PC-9 (cell line): ENCODE measurements at regions not wholly inside any gene's neighbourhood (a gene's known extent, or its start where the extent isn't known, plus 50 kb on each side); places are given as distances from the start of the nearest gene placed in this dataset.

Experiments used
- BruUV-seq: library from RNA; stranded (reverse); fragments of 400-500 nt; replicated peaks from 2 replicates; lab custom pipeline; 2021; lab: Mats Ljungman, UMichigan
- CTCF ChIA-PET: fragments of 300-600 bp; sonication (Branson Sonifier 250); formaldehyde crosslinking; loops from one replicate; lab custom pipeline; 2022; ENCODE audit warnings: antibody characterized with exemption; lab: Charles Lee
- POLR2A ChIA-PET: fragments of 300-600 bp; sonication (Branson Sonifier 250); formaldehyde crosslinking; loops from one replicate; lab custom pipeline; 2022; ENCODE audit warnings: antibody characterized with exemption; ENCODE audit not compliant: unreplicated experiment; lab: Charles Lee
- DNase-seq, 2 experiments: peaks; one replicate each; pipeline versions ENCODE4 v3.0.0 to v3.0.0-alpha.2; 2015 to 2022; ENCODE audit warnings: mixed read lengths in 1 of 2
- H2AFZ ChIP-seq: fragments of 200-600 bp; sonication (generic); 2 replicates; pipeline ENCODE4 v1.8.1; 2017; ENCODE audit warnings: antibody characterized with exemption
- H3F3A ChIP-seq: fragments of 200-600 bp; sonication (generic); 2 replicates; pipeline ENCODE4 v1.8.1; 2017; ENCODE audit warnings: antibody characterized with exemption, mild to moderate bottlenecking, low read depth; ENCODE audit not compliant: insufficient read depth
- H3K27ac ChIP-seq: fragments of 200-600 bp; sonication (generic); 2 replicates; pipeline ENCODE4 v1.6.1; 2016; ENCODE audit warnings: mixed run types
- H3K27me3 ChIP-seq: fragments of 200-600 bp; sonication (generic); 2 replicates; pipeline ENCODE4 v1.6.1; 2016; ENCODE audit warnings: low read depth, mixed run types; ENCODE audit not compliant: insufficient read depth
- H3K36me3 ChIP-seq: fragments of 200-600 bp; sonication (generic); 2 replicates; pipeline ENCODE4 v1.6.1; 2016; ENCODE audit warnings: low read depth, mixed run types
- H3K4me1 ChIP-seq: fragments of 200-600 bp; sonication (generic); replicated peaks from 2 replicates; pipeline ENCODE4 v1.6.1; 2016; ENCODE audit warnings: mixed run types; ENCODE audit not compliant: insufficient read depth
- H3K4me2 ChIP-seq: fragments of 200-600 bp; sonication (generic); 2 replicates; pipeline ENCODE4 v1.6.1; 2017; ENCODE audit warnings: mixed run types
- H3K4me3 ChIP-seq: fragments of 200-600 bp; sonication (generic); 2 replicates; pipeline ENCODE4 v1.6.1; 2016; ENCODE audit warnings: mixed run types
- H3K79me2 ChIP-seq: fragments of 200-600 bp; sonication (generic); 2 replicates; pipeline ENCODE4 v1.6.1; 2017; ENCODE audit warnings: low read depth, mixed run types
- H3K9me2 ChIP-seq: fragments of 200-600 bp; sonication (generic); 2 replicates; pipeline ENCODE4 v1.8.1; 2017; ENCODE audit warnings: mild to moderate bottlenecking; ENCODE audit not compliant: insufficient read depth
- H3K9me3 ChIP-seq: fragments of 200-600 bp; sonication (generic); 2 replicates; pipeline ENCODE4 v1.8.1; 2016; ENCODE audit warnings: low read depth; ENCODE audit not compliant: insufficient read depth
- H4K20me1 ChIP-seq: fragments of 200-600 bp; sonication (generic); 2 replicates; pipeline ENCODE4 v1.8.1; 2017; ENCODE audit not compliant: insufficient read depth
- CTCF ChIP-seq: fragments of 200-600 bp; sonication (generic); conservative IDR thresholded peaks from 2 replicates; pipeline ENCODE4 v1.6.1; 2017; ENCODE audit warnings: mixed run types, antibody characterized with exemption, mild to moderate bottlenecking, moderate library complexity
- EZH2 ChIP-seq: fragments of 200-600 bp; sonication (generic); IDR thresholded peaks from 2 replicates; pipeline ENCODE4 v1.8.0; 2017; ENCODE audit warnings: antibody characterized with exemption, low read depth
- intact Hi-C: fragments of 100-400 bp; cut with micrococcal nuclease; formaldehyde crosslinking; loops from one replicate; pipeline ENCODE4 v1.10.0; 2022; ENCODE audit not compliant: unreplicated experiment

- no peaks in the 10 kb centered on the region for H3F3A ChIP-seq
- ChIA-PET POLR2A (no interaction called here), CTCF (no interaction called here)
- no peak for DNase-seq
- 0 out of 2 replicates have a peak, but pooled peaks cover 7% of the 10 kb centered on the region for H3K4me1 ChIP-seq
- H3K9me3 ChIP-seq: peaks cover 5% of the 10 kb centered on the region; the same call in 1 of the 2 replicates
- H3K79me2 ChIP-seq: no peaks in the 10 kb centered on the region
- no peak overlapping the region for H3K4me3 ChIP-seq
- H3K4me2 ChIP-seq: no peak overlapping the region
- intact Hi-C loops: no loop called here
- no peaks in the 10 kb centered on the region for H3K27me3 ChIP-seq
- no peak overlapping the region for H2AFZ ChIP-seq
- no peaks in the 10 kb centered on the region for H3K36me3 ChIP-seq
- no peaks in the 10 kb centered on the region for H3K9me2 ChIP-seq
- H4K20me1 ChIP-seq: no peaks in the 10 kb centered on the region
- TF ChIP-seq CTCF (no peak), EZH2 (no peak)
- H3K27ac ChIP-seq: no peak overlapping the region
- BruUV-seq: no TSS peak
These were observed 462.9 kb upstream of the MARCKS start for GRCh38 chr6:113394216-113394615.

GRCh38 chr6:113394729-113395128 lies 462.4 kb upstream of the MARCKS start:
- Histone ChIP-seq H3K36me3 (no peaks in the 10 kb centered on the region), H3F3A (no peaks in the 10 kb centered on the region), H3K4me3 (no peak overlapping the region), H2AFZ (no peak overlapping the region), H3K9me2 (no peaks in the 10 kb centered on the region), H3K79me2 (no peaks in the 10 kb centered on the region), H4K20me1 (no peaks in the 10 kb centered on the region), H3K27me3 (no peaks in the 10 kb centered on the region), H3K4me2 (no peak overlapping the region), H3K9me3 (peaks cover 5% of the 10 kb centered on the region; the same call in 1 of the 2 replicates), H3K4me1 (0 out of 2 replicates have a peak, but pooled peaks cover 7% of the 10 kb centered on the region), H3K27ac (no peak overlapping the region)
- ChIA-PET CTCF (no interaction called here), POLR2A (no interaction called here)
- TF ChIP-seq EZH2 (no peak), CTCF (no peak)
- intact Hi-C loops: no loop called here
- no peak for DNase-seq
- no TSS peak for BruUV-seq

DNA sequence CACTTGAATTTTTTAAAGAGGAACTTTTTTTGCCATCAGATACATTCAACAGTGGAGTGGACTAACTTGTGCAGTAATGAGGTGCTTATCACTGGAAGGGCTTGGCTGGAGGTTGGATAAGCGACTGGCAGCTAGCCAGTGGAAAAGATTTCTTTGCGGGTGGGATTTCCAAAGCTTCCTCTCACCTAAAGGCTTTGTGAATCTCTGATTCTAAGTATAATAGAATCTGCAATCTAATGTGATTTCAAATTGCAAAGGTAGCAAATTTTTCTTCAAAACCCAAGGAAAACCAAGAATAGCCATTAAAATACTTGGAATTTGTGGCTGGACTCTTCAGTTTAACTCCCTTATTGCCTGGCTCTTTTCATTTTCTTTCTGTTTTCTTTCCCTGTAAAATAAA lies 460.4 kb upstream of the MARCKS start:
- no peak overlapping the region for H3K4me2 ChIP-seq
- H3K36me3 ChIP-seq: no peaks in the 10 kb centered on the region
- H3K4me3 ChIP-seq: no peak overlapping the region
- no peaks in the 10 kb centered on the region for H3K27me3 ChIP-seq
- ChIA-PET POLR2A (no interaction called here), CTCF (no interaction called here)
- no peak for TF ChIP-seq EZH2
- no peak for TF ChIP-seq CTCF
- no peaks in the 10 kb centered on the region for H3K79me2 ChIP-seq
- intact Hi-C loops: no loop called here
- H3K4me1 ChIP-seq: 0 out of 2 replicates have a peak, but pooled peaks cover 7% of the 10 kb centered on the region
- no peaks in the 10 kb centered on the region for H3F3A ChIP-seq
- no peak for DNase-seq
- H2AFZ ChIP-seq: no peak overlapping the region
- BruUV-seq: no TSS peak
- no peak overlapping the region for H3K27ac ChIP-seq
- H4K20me1 ChIP-seq: no peaks in the 10 kb centered on the region
- peaks cover 3% of the 10 kb centered on the region; the same call in 1 of the 2 replicates for H3K9me3 ChIP-seq
- no peaks in the 10 kb centered on the region for H3K9me2 ChIP-seq
